B cell (primary cell): ENCODE measurements at regions not wholly inside any gene's neighbourhood (a gene's known extent, or its start where the extent isn't known, plus 50 kb on each side); places are given as distances from the start of the nearest gene placed in this dataset.

Experiments
- ATAC-seq: fragments of 200-7000 bp; cut with Tn5 transposase; one replicate; pipeline ENCODE4 v1.10.0; 2021; ENCODE audit warnings: low read depth, mild to moderate bottlenecking, moderate number of reproducible peaks, moderate library complexity
- CTCF ChIA-PET: fragments of 350-600 bp; sonication (Branson Sonifier 250); formaldehyde crosslinking; loops from one replicate; lab custom pipeline; 2021; ENCODE audit warnings: antibody characterized with exemption, inconsistent platforms; lab: Charles Lee
- POLR2A ChIA-PET: fragments of 350-600 bp; sonication (Branson Sonifier 250); formaldehyde crosslinking; loops from one replicate; lab custom pipeline; 2021; ENCODE audit warnings: antibody characterized with exemption; lab: Charles Lee
- DNase-seq: peaks from one replicate; pipeline ENCODE4 v3.0.0; 2013
- H2AFZ ChIP-seq: 2 replicates; pipeline ENCODE4 v1.6.1; 2012; ENCODE audit warnings: mild to moderate bottlenecking, low read depth, low read length; ENCODE audit not compliant: insufficient read depth, poor library complexity, severe bottlenecking
- H3K27ac ChIP-seq, 2 donors: 1 replicate in 1 of 2; 2 replicates in 1 of 2; pipeline ENCODE4 v1.5.1; 2012 to 2013; ENCODE audit warnings: low read length in 2 of 2, mild to moderate bottlenecking in 2 of 2, moderate library complexity in 1 of 2
- H3K27me3 ChIP-seq, 4 experiments: fragments of 200-600 bp in 1 of 4; sonication (generic) in 1 of 4; replicated peaks in 1 of 4; 1 replicate in 2 of 4; 2 replicates in 2 of 4; pipeline versions ENCODE4 v1.6.1 to v1.7.0; 2013 to 2016; ENCODE audit warnings: low read length in 3 of 4, mild to moderate bottlenecking in 2 of 4, mixed read lengths in 1 of 4, moderate library complexity in 1 of 4; ENCODE audit not compliant: insufficient read depth in 4 of 4, control insufficient read depth in 3 of 4; ENCODE audit errors: control extremely low read depth in 1 of 4
- H3K36me3 ChIP-seq, 2 experiments: replicated peaks in 1 of 2; 1 replicate in 1 of 2; 2 replicates in 1 of 2; pipeline versions ENCODE4 v1.6.1 to v1.7.1; 2013; ENCODE audit warnings: low read length in 1 of 2; ENCODE audit not compliant: insufficient read depth in 2 of 2, control insufficient read depth in 1 of 2; ENCODE audit errors: control extremely low read depth in 1 of 2, extremely low read depth in 1 of 2
- H3K4me1 ChIP-seq, 2 donors: fragments of 200-600 bp in 1 of 2; sonication (generic) in 1 of 2; 1 replicate in 1 of 2; 2 replicates in 1 of 2; pipeline versions ENCODE4 v1.5.1 to v1.6.1; 2013 to 2017; ENCODE audit warnings: low read length in 2 of 2; ENCODE audit not compliant: control insufficient read depth in 2 of 2, insufficient read depth in 2 of 2
- H3K4me2 ChIP-seq: replicated peaks from 2 replicates; pipeline ENCODE3; 2012; ENCODE audit warnings: mild to moderate bottlenecking, low read depth, low read length; ENCODE audit not compliant: poor library complexity, severe bottlenecking
- H3K4me3 ChIP-seq, 5 experiments: fragments of 200-600 bp in 1 of 5; sonication (generic) in 1 of 5; 1 replicate in 3 of 5; 2 replicates in 2 of 5; pipeline versions ENCODE4 v1.5.1 to v1.7.0; 2011 to 2016; ENCODE audit warnings: low read length in 4 of 5, mild to moderate bottlenecking in 4 of 5, low read depth in 2 of 5, control low read depth in 1 of 5, moderate library complexity in 1 of 5; ENCODE audit not compliant: insufficient read depth in 1 of 5; ENCODE audit errors: control extremely low read depth in 1 of 5, extremely low read depth in 1 of 5
- H3K79me2 ChIP-seq: fragments of 200-600 bp; sonication (generic); one replicate; pipeline ENCODE4 v1.6.0; 2016; ENCODE audit warnings: low read length; ENCODE audit not compliant: control insufficient read depth, insufficient read depth
- H3K9ac ChIP-seq: fragments of 200-600 bp; sonication (generic); 2 replicates; pipeline ENCODE4 v1.6.1; 2017; ENCODE audit warnings: mild to moderate bottlenecking, low read length, moderate library complexity
- H3K9me3 ChIP-seq, 3 donors: one replicate each; pipeline versions ENCODE4 v1.6.1 to v1.7.1; 2013; ENCODE audit warnings: low read length in 2 of 3; ENCODE audit not compliant: control insufficient read depth in 2 of 3, insufficient read depth in 1 of 3; ENCODE audit errors: control extremely low read depth in 1 of 3
- H4K20me1 ChIP-seq: 2 replicates; pipeline ENCODE4 v1.6.0; 2012; ENCODE audit warnings: mild to moderate bottlenecking, low read length; ENCODE audit not compliant: insufficient read depth, control insufficient read depth, poor library complexity, severe bottlenecking
- H3K27ac Mint-ChIP-seq: one replicate; pipeline ENCODE4 v1.8.0; 2021; ENCODE audit warnings: mixed read lengths
- H3K27me3 Mint-ChIP-seq: one replicate; pipeline ENCODE4 v1.8.0; 2021; ENCODE audit warnings: mixed read lengths
- H3K4me1 Mint-ChIP-seq: one replicate; pipeline ENCODE4 v1.8.0; 2021; ENCODE audit warnings: mixed read lengths
- H3K4me3 Mint-ChIP-seq: one replicate; pipeline ENCODE4 v1.8.0; 2021; ENCODE audit warnings: mixed read lengths
- H3K9me3 Mint-ChIP-seq: one replicate; pipeline ENCODE4 v1.8.0; 2022; ENCODE audit warnings: mixed read lengths; ENCODE audit not compliant: insufficient read depth
- EZH2 ChIP-seq: IDR thresholded peaks from 2 replicates; pipeline ENCODE4 v1.6.1; 2012; ENCODE audit warnings: borderline replicate concordance, low read depth, mild to moderate bottlenecking, moderate library complexity, low read length; ENCODE audit not compliant: insufficient read depth, poor library complexity, severe bottlenecking
- WGBS: methylation state at CpG from one replicate; pipeline ENCODE4 v1.1.5; 2013; ENCODE audit warnings: missing lambda C conversion rate; ENCODE audit not compliant: insufficient coverage; 5-methylcytosine and 5-hydroxymethylcytosine counted together
- intact Hi-C: fragments of 100-400 bp; cut with micrococcal nuclease; formaldehyde crosslinking; loops from one replicate; pipeline ENCODE4 v1.10.0; 2022
- TF ChIP-seq, protein P1 (sequence below): fragments of 200-600 bp; IDR thresholded peaks from one replicate; pipeline ENCODE4 v1.8.0; 2022; ENCODE audit warnings: antibody characterized with exemption, mild to moderate bottlenecking

DNA sequence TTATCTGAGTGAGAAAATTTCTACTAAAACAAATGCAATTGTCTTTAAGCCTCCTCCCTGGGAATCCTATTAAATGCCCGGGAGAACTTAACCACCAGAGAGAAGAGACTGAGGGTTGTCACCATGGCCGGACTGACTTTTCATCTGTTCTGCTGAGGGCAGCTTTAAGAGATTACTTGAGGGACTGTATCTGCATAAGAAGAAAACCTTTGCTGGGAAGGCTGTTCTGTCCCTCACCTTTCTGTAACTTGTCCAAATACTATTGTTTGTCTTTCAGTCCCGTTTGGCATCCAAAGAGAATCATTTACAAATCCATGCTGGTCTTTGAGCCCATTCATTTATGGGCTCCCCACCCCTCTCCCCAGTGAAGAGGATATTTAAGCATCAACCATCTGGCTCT is 306.3 kb upstream of the FLRT2 start:
- no peaks in the 10 kb centered on the region for H4K20me1 ChIP-seq
- Mint-ChIP-seq H3K4me3 (no peak overlapping the region), H3K9me3 (peaks cover 10% of the 10 kb centered on the region), H3K27me3 (no peaks in the 10 kb centered on the region), H3K4me1 (no peaks in the 10 kb centered on the region), H3K27ac (no peak overlapping the region)
- 78% methylated on average over 1 of the region's 3 CpGs for WGBS
- ATAC-seq (no peak), DNase-seq (no peak)
- H3K27me3 ChIP-seq, result no peaks in the 10 kb centered on the region
- no peak overlapping the region for H3K9ac ChIP-seq
- no peaks in the 10 kb centered on the region for H3K4me1 ChIP-seq
- H3K4me3 ChIP-seq, result no peak overlapping the region
- peaks cover 0 to 2% (median 0%) of the 10 kb centered on the region in 3 donors for H3K9me3 ChIP-seq
- H3K79me2 ChIP-seq, result no peaks in the 10 kb centered on the region
- no peak overlapping the region for H2AFZ ChIP-seq
- intact Hi-C loops, result no loop called here
- H3K27ac ChIP-seq, result no peak overlapping the region
- TF ChIP-seq, protein P1, sequence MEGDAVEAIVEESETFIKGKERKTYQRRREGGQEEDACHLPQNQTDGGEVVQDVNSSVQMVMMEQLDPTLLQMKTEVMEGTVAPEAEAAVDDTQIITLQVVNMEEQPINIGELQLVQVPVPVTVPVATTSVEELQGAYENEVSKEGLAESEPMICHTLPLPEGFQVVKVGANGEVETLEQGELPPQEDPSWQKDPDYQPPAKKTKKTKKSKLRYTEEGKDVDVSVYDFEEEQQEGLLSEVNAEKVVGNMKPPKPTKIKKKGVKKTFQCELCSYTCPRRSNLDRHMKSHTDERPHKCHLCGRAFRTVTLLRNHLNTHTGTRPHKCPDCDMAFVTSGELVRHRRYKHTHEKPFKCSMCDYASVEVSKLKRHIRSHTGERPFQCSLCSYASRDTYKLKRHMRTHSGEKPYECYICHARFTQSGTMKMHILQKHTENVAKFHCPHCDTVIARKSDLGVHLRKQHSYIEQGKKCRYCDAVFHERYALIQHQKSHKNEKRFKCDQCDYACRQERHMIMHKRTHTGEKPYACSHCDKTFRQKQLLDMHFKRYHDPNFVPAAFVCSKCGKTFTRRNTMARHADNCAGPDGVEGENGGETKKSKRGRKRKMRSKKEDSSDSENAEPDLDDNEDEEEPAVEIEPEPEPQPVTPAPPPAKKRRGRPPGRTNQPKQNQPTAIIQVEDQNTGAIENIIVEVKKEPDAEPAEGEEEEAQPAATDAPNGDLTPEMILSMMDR, result no peak
- TF ChIP-seq EZH2, result no peak
- ChIA-PET POLR2A (no interaction called here), CTCF (no interaction called here)
- no peak overlapping the region for H3K4me2 ChIP-seq
- H3K36me3 ChIP-seq, result no peaks in the 10 kb centered on the region

DNA sequence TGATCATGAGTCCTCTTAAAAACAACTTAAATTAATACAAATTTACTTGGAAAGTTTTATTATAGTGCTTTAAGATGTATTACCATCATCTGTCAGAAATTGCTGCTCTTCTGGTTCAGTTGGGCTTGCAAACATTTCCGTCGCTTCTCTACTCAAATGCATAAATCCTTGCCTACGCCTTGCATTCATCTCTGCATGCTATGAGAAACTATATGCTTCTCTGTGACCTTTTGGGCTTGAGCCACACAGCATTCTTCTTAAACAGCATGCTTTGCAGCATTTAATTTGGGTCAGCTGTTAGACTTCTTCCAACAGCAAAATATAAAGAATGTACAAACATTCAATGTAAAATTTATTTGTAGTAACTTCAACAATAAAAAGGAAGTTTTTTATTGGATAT is 305.7 kb upstream of the FLRT2 start:
- Mint-ChIP-seq H3K4me1 (no peaks in the 10 kb centered on the region), H3K27ac (no peak overlapping the region), H3K9me3 (peaks cover 10% of the 10 kb centered on the region), H3K4me3 (no peak overlapping the region), H3K27me3 (no peaks in the 10 kb centered on the region)
- no peak for ATAC-seq
- CTCF ChIA-PET, result no interaction called here
- H3K27me3 ChIP-seq, result no peaks in the 10 kb centered on the region
- no peaks in the 10 kb centered on the region for H4K20me1 ChIP-seq
- no peak for DNase-seq
- H3K27ac ChIP-seq, result no peak overlapping the region
- H2AFZ ChIP-seq, result no peak overlapping the region
- H3K4me3 ChIP-seq, result no peak overlapping the region
- H3K36me3 ChIP-seq, result no peaks in the 10 kb centered on the region
- H3K9me3 ChIP-seq, result peaks cover 0 to 2% (median 0%) of the 10 kb centered on the region in 3 donors
- H3K79me2 ChIP-seq, result no peaks in the 10 kb centered on the region
- H3K9ac ChIP-seq, result no peak overlapping the region
- intact Hi-C loops, result no loop called here
- WGBS, result 100% methylated on average over 2 of the region's 3 CpGs
- POLR2A ChIA-PET, result no interaction called here
- TF ChIP-seq, protein P1, result no peak
- TF ChIP-seq EZH2, result no peak
- no peaks in the 10 kb centered on the region for H3K4me1 ChIP-seq
- no peak overlapping the region for H3K4me2 ChIP-seq
